ENCODE measurements at regions not wholly inside any gene's neighbourhood (a gene's known extent, or its start where the extent isn't known, plus 50 kb on each side); places are given as distances from the start of the nearest gene placed in this dataset.
"Not testable (repeated sequence)": the region's sequence is repeated elsewhere in the genome, so short reads cannot be mapped to it uniquely, and the experiment has no call there.

DNA sequence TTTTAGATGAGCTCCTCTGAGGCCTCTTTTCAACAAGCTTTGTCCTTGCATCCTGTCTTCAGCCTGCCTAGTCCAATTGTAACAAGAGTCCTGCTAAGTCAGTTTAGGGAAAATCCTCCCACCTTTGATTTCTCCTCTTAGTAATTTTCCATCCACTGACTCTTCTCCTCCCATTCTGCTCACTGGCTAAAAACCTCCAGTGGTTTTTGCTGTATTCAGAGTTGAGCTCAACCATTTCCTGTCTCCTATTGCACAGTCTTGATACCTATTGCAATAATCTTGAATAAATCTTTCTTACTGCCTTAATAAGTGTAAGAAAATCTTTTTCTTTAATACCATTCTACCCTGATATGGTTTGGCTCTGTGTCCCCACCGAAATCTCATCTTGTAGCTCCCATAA lies 117.8 kb upstream of the ENPP6 start:
- DNase-seq: no peak

GRCh38 chr4:184333446-184333845 lies 115.8 kb upstream of the ENPP6 start:
- not testable (repeated sequence) for DNase-seq

DNA sequence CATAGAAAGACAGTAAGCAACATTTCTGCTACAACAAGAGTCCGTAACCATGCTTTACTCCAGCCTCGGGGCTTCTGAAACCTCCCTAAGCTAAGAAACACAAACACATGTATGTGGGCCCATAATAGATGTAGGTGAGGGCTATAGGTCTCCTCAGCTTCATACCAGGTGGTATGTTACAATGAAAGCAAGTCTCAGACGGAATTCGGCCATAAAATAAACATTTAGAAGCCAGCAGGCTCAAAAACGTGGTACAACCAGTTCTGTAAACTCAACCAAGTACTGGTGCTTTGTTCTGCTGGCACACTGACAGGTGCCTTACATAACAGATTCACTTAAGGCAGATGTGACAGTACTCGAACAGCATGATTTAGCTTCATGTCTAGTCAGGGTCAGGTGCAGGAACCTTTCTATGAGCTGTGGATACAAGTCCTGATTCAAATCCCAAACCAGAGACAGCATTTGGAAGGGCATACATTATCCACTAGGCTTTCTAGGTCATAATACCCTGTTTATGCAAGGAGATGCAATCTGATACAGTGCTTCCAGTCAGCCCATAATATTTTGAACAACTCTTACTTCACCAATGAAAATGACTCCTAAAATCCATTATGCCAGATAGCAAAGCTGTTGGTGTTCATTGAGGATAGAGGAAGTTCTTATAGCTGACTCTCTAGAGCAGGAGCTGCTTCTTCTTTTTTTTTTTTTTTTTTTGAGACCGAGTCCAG lies 113.8 kb upstream of the ENPP6 start:
- DNase-seq: peak; percentile 84

DNA sequence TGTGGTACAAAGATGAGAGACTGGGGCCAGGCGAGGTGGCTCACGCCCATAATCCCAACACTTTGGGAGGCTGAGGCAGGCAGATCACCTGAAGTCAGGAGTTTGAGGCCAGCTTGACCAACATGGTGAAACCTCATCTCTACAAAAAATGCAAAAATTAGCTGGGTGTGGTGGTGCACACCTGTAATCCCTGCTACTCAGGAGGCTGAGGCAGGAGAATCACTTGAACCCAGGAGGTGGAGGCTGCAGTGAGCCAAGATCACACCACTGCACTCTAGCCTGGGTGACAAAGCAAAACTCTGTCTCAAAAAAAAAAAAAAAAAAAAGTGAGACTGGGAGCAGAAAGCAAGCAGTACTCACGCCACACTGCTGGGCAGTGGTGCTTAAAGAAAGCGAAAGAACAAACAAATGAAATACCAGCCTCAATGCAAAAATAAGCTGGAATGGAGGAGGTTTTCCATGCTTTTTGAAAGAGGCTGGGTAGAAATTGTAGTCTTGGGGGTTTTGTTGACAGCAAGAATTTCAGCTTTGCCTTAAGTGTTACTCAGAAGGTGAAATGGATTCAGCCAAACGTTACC lies 112.9 kb upstream of the ENPP6 start:
- DNase-seq: not testable (repeated sequence)

- DNase-seq: peak; percentile 10
These were observed 112.2 kb upstream of the ENPP6 start for GRCh38 chr4:184329659-184330400.

- no peak for DNase-seq
These were observed 111.6 kb upstream of the ENPP6 start for GRCh38 chr4:184329235-184329634.

- no peak for DNase-seq
These were observed 110.5 kb upstream of the ENPP6 start for GRCh38 chr4:184328022-184328736.

- DNase-seq: no peak
These were observed 107.3 kb upstream of the ENPP6 start for GRCh38 chr4:184324939-184325477.

DNA sequence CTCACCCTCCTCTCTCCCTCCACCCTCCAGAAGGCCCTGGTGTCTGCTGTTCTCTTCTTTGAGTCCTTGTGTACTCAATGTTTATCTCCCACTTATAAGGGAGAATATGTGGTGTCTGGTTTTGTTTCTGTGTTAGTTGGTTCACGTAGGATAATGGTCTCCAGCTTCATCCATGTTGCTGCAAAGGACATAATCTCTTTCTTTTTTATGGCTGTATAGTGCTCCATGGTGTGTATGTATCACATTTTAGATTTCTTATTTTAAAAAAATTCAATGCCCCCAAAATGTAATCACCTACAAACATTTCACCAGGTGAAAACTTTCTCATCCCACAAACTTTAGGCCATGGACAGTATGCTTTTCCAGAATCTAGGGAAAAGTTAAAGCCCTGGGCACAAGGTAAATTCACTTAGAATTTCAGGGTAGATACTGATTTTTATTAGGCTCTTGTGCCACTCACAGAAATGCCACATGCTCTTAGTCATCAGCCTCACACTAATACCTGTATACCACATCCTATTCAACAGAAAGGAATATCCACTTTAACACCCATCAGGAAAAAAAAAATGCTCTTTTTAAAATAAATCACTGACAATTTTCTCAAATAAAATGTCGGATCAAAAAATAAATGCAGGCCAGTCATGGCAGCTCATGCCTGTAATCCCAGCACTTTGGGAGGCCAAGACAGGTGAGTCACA lies 104.8 kb upstream of the ENPP6 start:
- no peak for DNase-seq

- DNase-seq: no peak
These were observed 103.0 kb upstream of the ENPP6 start for GRCh38 chr4:184320631-184321030.

DNA sequence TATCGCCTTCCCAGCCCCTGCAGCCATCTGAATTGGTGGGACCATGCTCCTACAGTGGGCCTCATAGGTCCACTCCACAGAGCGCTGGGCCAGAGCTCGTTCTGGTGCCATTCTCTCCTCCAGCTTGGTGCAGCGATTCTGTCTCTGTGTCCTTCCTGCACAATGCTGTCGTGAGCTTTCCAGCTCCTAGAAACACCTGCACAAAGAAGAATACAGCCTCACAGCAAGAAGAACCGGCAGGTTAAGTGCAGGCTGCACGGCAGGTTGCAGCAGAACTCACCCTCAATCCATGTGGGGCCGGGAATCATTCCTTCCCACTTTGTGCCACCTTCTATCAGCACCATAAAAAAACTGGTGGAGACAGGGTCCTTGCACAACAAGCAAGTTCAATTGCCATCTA lies 101.2 kb upstream of the ENPP6 start:
- DNase-seq: no peak

DNA sequence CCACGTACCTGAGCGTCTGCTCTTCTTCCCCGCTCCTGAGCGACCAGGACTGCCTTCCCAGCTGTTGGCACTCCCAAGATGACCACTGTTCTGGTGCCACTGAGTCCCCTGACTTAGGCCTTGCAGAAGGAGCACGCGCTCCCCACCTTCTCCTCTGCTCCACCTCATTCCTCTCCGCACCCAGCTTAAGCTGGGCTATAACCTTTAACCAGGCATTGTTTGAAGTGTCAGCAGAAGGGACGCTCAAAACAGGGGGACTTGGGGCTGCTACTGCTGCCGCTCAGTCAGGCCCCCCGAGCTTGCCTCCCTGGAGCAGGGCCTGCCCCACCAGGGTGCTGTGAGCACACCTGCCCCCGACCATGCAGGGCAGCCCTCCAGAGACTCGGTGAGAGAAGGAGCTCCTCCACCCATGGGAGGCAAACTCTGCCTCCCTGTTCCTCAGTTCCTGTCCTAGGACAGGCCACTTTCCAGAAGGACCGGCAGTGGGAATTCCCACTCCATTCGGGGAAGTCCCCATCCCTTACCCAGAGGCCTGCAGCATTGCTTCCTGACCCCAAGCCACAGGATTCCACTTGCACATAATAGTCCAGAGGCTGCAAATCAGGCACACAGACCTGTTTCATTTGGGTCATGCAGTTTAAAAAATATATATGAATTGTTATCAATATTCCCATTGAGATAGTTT lies 99.7 kb upstream of the ENPP6 start:
- DNase-seq: no peak

GRCh38 chr4:184316821-184317220 lies 99.1 kb upstream of the ENPP6 start:
- DNase-seq: no peak

DNA sequence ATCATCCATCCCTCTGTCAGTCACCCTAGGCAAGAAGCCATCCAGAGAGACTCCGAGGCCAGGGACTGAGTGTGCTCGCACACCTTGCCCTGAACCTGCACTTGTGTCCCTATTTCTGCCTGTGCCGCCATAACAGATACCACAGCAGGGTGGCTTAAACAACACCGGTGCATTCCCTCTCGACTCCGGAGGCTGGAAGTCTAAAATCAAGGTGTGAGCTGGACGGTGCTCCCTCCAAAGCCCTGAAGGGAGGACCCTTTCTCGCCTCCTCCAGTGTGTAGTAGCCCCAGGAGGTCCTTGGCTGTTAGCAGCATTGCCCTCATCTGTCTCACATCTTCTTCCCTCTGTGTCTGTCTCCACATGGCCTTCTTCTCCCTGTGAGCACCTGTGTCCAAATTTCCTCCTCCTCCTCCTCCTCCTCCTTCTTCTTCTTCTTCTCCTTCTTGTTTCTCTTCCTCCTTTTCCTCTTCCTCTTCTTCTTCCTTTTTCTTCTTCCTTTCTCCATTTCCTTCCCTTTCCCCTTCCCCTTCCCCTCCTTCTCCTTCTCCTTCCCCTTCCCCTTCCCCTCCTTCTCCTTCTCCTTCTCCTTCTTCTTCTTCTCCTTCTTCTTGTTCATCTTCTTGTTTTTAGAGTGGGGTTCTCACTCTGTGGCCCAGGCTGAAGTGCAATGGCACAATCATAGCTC lies 98.1 kb upstream of the ENPP6 start:
- DNase-seq: no peak

DNA sequence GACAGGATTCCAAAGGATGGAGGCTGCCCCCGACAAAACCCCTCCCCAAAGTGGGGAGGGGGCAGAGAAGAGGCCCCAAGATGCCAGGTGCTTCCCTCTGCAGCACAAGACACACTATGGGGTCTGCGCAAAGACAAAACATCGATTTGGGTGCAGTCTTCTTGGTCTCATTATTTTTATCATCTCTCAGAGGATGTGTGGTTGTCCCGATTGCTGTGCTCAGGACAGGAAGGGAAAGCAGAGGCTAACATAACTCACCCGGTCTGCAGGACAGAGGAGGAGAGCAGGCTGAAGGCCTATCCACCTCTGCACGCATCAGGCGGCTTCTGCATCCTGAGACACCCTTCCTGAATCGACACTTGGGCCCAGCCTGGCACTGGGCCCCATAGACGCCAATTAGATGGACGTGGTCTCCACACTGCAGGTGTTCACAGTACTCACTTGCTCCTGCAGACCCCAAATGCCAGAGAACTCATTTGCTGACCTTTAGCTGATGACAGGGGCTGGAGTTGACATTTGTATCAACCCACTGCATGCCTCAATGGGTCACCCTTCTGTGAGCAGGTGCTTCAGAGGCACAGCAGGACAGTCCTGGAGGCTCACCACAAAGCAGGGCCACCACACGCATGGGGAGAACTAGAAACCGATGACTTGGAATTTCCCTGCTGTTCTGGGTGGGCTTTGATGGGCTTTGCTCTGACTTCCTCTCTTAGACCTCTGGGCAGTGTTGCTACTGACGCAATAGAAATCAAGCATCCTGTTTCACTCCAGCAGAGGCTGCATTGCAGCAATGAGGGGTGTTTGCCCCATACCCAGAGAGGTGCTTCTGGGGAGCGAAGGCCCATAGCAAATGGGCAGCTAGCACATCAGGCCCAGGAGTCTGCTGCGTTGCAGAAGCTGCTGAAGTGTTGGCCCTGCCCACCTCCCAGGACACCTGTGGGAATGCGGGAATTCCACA lies 96.3 kb upstream of the ENPP6 start:
- no peak for DNase-seq

- DNase-seq: no peak
These were observed 95.4 kb upstream of the ENPP6 start for GRCh38 chr4:184313058-184313581.

DNA sequence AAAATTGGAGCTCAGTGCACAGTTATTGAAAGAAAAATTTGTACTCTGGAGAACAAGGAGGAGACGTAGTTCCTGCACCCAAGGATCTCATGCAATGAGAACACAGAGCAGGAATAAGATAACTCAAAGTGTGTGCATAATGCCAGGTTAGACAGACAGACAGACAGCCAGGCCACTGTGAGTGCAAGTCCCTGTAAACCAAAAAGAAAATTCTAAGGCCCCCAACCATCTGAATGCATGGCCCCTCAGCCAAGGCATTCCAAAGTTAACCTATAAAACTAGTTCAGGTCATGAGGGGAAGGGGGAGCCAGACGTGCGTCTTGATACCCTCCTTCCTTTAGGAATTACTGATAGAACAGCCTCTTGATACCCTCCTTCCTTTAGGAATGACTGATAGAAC lies 94.5 kb upstream of the ENPP6 start:
- DNase-seq: no peak

DNA sequence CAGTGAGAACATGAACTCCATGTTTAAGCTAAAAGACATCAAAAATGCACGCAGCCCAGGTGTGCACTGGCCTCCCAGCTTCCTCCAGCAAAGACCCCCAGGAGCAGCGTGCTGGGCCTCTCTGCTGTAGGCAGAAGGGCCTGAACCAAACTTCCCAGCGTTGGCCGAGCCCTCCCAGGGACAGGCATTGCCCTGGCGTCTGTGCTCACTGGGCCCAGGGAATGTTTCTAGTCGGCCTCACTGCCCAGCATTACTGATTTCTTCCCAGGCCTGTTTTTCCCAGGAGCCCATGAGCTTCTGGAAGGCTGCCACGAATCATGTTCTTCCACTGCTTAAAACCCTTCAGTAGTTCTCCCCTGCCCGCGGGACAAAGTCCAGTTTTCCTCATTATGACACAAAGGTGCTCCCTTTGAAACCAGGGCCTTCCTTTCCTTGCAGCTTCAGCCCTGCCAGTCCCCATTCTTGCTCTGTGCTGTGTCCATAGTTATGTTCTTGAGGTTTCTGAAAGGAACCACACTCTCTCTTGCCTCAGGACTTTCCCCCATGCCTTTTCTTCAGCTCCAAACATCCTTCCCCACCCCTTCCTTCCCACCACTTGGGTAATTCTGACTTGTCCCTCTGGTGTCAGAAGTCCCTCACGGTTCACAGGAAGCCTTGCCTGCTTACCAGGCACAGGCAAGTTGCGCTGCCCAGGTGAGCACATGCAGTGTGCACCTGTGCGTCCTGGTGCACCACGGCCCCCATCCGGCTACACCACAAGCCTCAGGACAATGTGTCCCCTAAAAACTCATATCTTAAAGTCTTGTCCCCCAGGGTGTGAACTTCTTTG lies 93.4 kb upstream of the ENPP6 start:
- no peak for DNase-seq

DNA sequence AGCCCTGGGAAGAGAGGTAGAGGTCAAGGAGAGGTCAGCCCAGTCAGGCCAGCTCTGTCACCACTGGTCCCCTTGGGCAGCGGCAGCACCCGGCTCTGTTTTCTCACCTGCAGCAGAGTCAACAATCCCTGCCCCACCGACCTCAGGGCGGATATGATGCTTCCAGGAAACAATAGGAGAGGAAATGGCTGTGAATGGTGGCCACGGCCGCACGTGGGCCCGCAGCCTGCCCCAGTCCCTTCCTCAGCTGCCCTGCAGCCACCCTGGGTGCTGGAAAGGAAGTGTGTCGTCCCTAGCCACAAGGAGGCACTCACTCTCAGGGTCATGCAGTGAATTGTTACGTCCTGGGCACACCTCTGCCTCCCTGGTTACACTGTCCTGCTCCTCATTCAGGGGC lies 92.5 kb upstream of the ENPP6 start:
- no peak for DNase-seq
